NCI-H2196 treated with DMSO at 0.1 percent for 48 hours (cell line): ENCODE measurements at regions not wholly inside any gene's neighbourhood (a gene's known extent, or its start where the extent isn't known, plus 50 kb on each side); places are given as distances from the start of the nearest gene placed in this dataset.
"Not testable (repeated sequence)": the region's sequence is repeated elsewhere in the genome, so short reads cannot be mapped to it uniquely, and the experiment has no call there.

Experiments
- DNase-seq: peaks from one replicate; lab custom pipeline; 2025; ENCODE audit not compliant: unreplicated experiment; lab: John Stamatoyannopoulos, UW

- no peak for DNase-seq
Observed at GRCh38 chr16:86881118-86881510, 302.8 kb downstream of the FOXL1 start.

GRCh38 chr16:86881861-86882273 lies 303.5 kb downstream of the FOXL1 start:
- no peak for DNase-seq

- DNase-seq = no peak
Observed at GRCh38 chr16:86882586-86883280, 304.4 kb downstream of the FOXL1 start.

GRCh38 chr16:86883583-86884389 lies 305.4 kb downstream of the FOXL1 start:
- no peak for DNase-seq

- DNase-seq = no peak
Observed at GRCh38 chr16:86884390-86884650, 306.0 kb downstream of the FOXL1 start.

- no peak for DNase-seq
Observed at GRCh38 chr16:86885139-86885538, 306.8 kb downstream of the FOXL1 start.

GRCh38 chr16:86886651-86887050 lies 308.3 kb downstream of the FOXL1 start:
- DNase-seq = no peak

- no peak for DNase-seq
Observed at GRCh38 chr16:86887416-86887815, 309.1 kb downstream of the FOXL1 start.

- DNase-seq = no peak
Observed at GRCh38 chr16:86888231-86889053, 310.1 kb downstream of the FOXL1 start.

- not testable (repeated sequence) for DNase-seq
Observed at GRCh38 chr16:86889054-86889366, 310.7 kb downstream of the FOXL1 start.

- no peak for DNase-seq
Observed at GRCh38 chr16:86889974-86890373, 311.6 kb downstream of the FOXL1 start.

GRCh38 chr16:86891121-86891520 lies 312.8 kb downstream of the FOXL1 start:
- DNase-seq = no peak

GRCh38 chr16:86891631-86892030 lies 313.3 kb downstream of the FOXL1 start:
- DNase-seq = no peak

- no peak for DNase-seq
Observed at GRCh38 chr16:86892509-86892908, 314.2 kb downstream of the FOXL1 start.

- no peak for DNase-seq
Observed at GRCh38 chr16:86893506-86893905, 315.2 kb downstream of the FOXL1 start.

- DNase-seq = no peak
Observed at GRCh38 chr16:86894029-86894567, 315.7 kb downstream of the FOXL1 start.

GRCh38 chr16:86894925-86895324 lies 316.6 kb downstream of the FOXL1 start:
- DNase-seq = no peak

- DNase-seq = no peak
Observed at GRCh38 chr16:86895606-86896005, 317.3 kb downstream of the FOXL1 start.

- DNase-seq = no peak
Observed at GRCh38 chr16:86896976-86897375, 318.6 kb downstream of the FOXL1 start.

GRCh38 chr16:86897486-86897885 lies 319.1 kb downstream of the FOXL1 start:
- DNase-seq = no peak

- no peak for DNase-seq
Observed at GRCh38 chr16:86898386-86898785, 320.0 kb downstream of the FOXL1 start.

- DNase-seq = no peak
Observed at GRCh38 chr16:86899151-86899550, 320.8 kb downstream of the FOXL1 start.
